GM12872 (cell line): ENCODE measurements at regions not wholly inside any gene's neighbourhood (a gene's known extent, or its start where the extent isn't known, plus 50 kb on each side); places are given as distances from the start of the nearest gene placed in this dataset.

Experiments
- CTCF ChIP-seq: IDR thresholded peaks from 3 replicates; pipeline ENCODE4 v1.5.1; 2011; ENCODE audit warnings: low read depth, mild to moderate bottlenecking, low read length, moderate library complexity; ENCODE audit not compliant: insufficient read depth

- no peak for TF ChIP-seq CTCF
Measured at GRCh38 chr3:146783446-146783845, 178.3 kb upstream of the PLSCR5 start.

- TF ChIP-seq CTCF = no peak
Measured at GRCh38 chr3:146781606-146782005, 176.5 kb upstream of the PLSCR5 start.

- no peak for TF ChIP-seq CTCF
Measured at GRCh38 chr3:146781059-146781458, 175.9 kb upstream of the PLSCR5 start.

- TF ChIP-seq CTCF = no peak
Measured at GRCh38 chr3:146780251-146780650, 175.1 kb upstream of the PLSCR5 start.

- TF ChIP-seq CTCF = no peak
Measured at GRCh38 chr3:146777941-146778340, 172.8 kb upstream of the PLSCR5 start.

GRCh38 chr3:146772211-146772743 lies 167.1 kb upstream of the PLSCR5 start:
- no peak for TF ChIP-seq CTCF

GRCh38 chr3:146770881-146771280 lies 165.7 kb upstream of the PLSCR5 start:
- no peak for TF ChIP-seq CTCF

GRCh38 chr3:146770301-146770700 lies 165.2 kb upstream of the PLSCR5 start:
- no peak for TF ChIP-seq CTCF
